Tibial artery (tissue), 4 donors: ENCODE measurements at regions not wholly inside any gene's neighbourhood (a gene's known extent, or its start where the extent isn't known, plus 50 kb on each side); places are given as distances from the start of the nearest gene placed in this dataset.
"Not testable (repeated sequence)": the region's sequence is repeated elsewhere in the genome, so short reads cannot be mapped to it uniquely, and the experiment has no call there.

ENCODE experiments used
- DNase-seq, 2 donors: peaks; one replicate each; pipeline ENCODE4 v3.0.0-alpha.2; 2019
- H3K27ac ChIP-seq, 2 donors: fragments of 200-600 bp; sonication (generic) in 1 of 2; 1 replicate in 1 of 2; 2 replicates in 1 of 2; pipeline ENCODE4 v1.5.1; 2018 to 2019; ENCODE audit warnings: mild to moderate bottlenecking in 1 of 2
- H3K27me3 ChIP-seq, 2 donors: fragments of 200-600 bp; sonication (generic) in 1 of 2; one replicate each; pipeline versions ENCODE4 v1.5.1 to v1.6.0; 2016 to 2019
- H3K36me3 ChIP-seq, 3 donors: fragments of 200-600 bp; sonication (generic) in 2 of 3; one replicate each; pipeline ENCODE4 v1.5.1; 2016 to 2019; ENCODE audit warnings: mild to moderate bottlenecking in 2 of 3
- H3K4me1 ChIP-seq, 4 donors: fragments of 200-600 bp; sonication (generic) in 2 of 4; 1 replicate in 3 of 4; 2 replicates in 1 of 4; pipeline ENCODE4 v1.5.1; 2016 to 2019
- H3K4me3 ChIP-seq, 2 donors: fragments of 200-600 bp; sonication (generic) in 1 of 2; 1 replicate in 1 of 2; 2 replicates in 1 of 2; pipeline ENCODE4 v1.5.1; 2018 to 2019; ENCODE audit warnings: mild to moderate bottlenecking in 2 of 2
- H3K9me3 ChIP-seq, 3 donors: fragments of 200-600 bp; sonication (generic) in 1 of 3; one replicate each; pipeline ENCODE4 v1.5.1; 2016 to 2019
- intact Hi-C: fragments of 100-400 bp; cut with DNase I; formaldehyde crosslinking; loops from one replicate; pipeline ENCODE4 v1.15.0; 2023; ENCODE audit warnings: low total_unique reads
- TF ChIP-seq, protein P1 (sequence below), 2 experiments: fragments of 200-600 bp in 1 of 2; fragments of 450-650 bp in 1 of 2; IDR thresholded peaks; one replicate each; pipeline ENCODE4 v1.5.1; 2017 to 2019; ENCODE audit warnings: antibody characterized with exemption in 2 of 2, mild to moderate bottlenecking in 1 of 2, moderate library complexity in 1 of 2

DNA sequence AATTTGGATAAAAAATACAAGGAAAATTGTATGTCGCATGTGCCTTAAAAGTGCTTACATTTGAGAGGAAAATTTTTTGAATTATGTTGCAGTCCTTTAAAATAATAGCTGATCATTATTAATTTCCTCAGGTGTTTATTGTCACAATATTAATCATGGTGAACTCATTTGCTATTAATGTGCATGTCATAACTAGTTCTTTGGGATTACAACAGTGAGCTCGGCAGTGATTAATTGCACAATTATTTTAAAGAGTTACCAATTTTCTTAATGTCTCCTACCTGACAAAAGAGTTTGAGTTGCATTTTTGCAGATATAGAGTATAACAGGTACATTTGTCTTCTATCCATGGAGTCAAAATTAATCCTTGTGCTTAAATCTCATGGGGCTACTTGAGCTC lies 854.3 kb downstream of the BRINP3 start:
- DNase-seq, result no peak
- Histone ChIP-seq H3K4me1 (no peaks in the 10 kb centered on the region), H3K27ac (no peak overlapping the region), H3K36me3 (no peaks in the 10 kb centered on the region), H3K27me3 (no peaks in the 10 kb centered on the region), H3K9me3 (no peaks in the 10 kb centered on the region), H3K4me3 (no peak overlapping the region)
- TF ChIP-seq, protein P1, sequence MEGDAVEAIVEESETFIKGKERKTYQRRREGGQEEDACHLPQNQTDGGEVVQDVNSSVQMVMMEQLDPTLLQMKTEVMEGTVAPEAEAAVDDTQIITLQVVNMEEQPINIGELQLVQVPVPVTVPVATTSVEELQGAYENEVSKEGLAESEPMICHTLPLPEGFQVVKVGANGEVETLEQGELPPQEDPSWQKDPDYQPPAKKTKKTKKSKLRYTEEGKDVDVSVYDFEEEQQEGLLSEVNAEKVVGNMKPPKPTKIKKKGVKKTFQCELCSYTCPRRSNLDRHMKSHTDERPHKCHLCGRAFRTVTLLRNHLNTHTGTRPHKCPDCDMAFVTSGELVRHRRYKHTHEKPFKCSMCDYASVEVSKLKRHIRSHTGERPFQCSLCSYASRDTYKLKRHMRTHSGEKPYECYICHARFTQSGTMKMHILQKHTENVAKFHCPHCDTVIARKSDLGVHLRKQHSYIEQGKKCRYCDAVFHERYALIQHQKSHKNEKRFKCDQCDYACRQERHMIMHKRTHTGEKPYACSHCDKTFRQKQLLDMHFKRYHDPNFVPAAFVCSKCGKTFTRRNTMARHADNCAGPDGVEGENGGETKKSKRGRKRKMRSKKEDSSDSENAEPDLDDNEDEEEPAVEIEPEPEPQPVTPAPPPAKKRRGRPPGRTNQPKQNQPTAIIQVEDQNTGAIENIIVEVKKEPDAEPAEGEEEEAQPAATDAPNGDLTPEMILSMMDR (IDR thresholded peaks at IDR 0.05), result no peak
- intact Hi-C loops, result loop anchor here (5.0 kb wide), 1 partner anchor 184 kb away; no protein-coding TSS in a partner anchor

DNA sequence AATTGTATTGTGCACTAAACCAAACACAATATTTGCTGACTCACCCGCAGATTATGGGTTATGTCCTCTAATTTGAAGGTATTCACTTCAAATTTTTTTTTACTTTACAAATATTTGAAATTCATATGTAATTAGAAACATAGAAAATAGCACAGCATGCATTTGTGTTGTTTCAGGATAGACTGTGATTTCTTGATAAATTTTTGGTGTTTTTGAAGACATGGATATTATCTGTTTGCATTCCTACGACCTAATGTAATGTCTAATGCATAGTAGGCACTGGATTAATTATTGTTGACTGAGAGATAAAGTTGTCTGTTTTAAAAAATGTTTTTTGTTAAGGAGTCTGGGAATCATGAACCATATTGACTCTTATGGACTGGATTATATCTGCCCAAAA lies 850.2 kb downstream of the BRINP3 start:
- DNase-seq, result no peak
- intact Hi-C loops, result no loop called here
- H3K4me1 ChIP-seq, result no peaks in the 10 kb centered on the region
- H3K27ac ChIP-seq, result no peak overlapping the region
- H3K36me3 ChIP-seq, result no peaks in the 10 kb centered on the region
- no peaks in the 10 kb centered on the region for H3K9me3 ChIP-seq
- no peaks in the 10 kb centered on the region for H3K27me3 ChIP-seq
- TF ChIP-seq, protein P1 (IDR thresholded peaks at IDR 0.05), result no peak
- no peak overlapping the region for H3K4me3 ChIP-seq

DNA sequence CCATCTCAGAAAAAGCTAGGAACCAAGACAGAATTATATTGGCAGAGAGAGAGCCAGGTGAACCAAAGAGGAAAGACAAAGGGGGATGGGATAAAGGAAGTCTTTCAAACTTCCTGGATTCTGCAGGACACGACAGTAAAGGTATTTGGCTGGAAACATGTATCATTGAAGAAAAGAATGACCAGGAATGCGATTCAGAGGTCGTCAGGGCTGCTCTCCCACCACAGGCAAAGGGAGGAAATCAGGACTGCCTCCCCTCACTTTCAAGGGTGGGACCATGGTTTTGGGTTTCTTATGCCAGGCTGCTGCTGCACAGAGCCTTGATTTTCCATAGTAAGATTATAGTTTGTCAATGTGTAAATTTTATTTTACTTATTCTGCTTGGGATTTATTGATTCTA lies 848.8 kb downstream of the BRINP3 start:
- intact Hi-C loops, result no loop called here
- Histone ChIP-seq H3K9me3 (no peaks in the 10 kb centered on the region), H3K4me1 (no peaks in the 10 kb centered on the region), H3K4me3 (no peak overlapping the region), H3K27ac (no peak overlapping the region), H3K36me3 (no peaks in the 10 kb centered on the region), H3K27me3 (no peaks in the 10 kb centered on the region)
- TF ChIP-seq, protein P1 (IDR thresholded peaks at IDR 0.05), result no peak
- DNase-seq, result no peak

DNA sequence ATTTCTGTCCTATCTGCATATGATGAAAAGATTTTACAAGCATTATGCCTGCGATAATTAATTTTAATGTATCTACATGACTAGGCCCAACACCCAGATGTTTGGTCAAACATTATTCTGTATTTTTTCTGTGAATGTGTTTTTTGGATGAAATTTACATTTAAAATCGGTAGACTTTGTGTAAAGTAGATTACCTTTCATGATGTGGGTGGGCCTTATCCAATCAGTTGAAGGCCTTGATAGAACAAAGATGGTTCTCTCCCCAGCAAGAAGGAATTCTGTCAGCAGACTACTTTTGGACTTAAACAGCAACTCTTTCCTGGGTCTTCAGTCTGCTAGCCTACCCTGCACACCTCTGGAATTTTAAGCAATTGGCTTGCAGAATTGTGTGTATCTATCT lies 844.0 kb downstream of the BRINP3 start:
- Histone ChIP-seq H3K27me3 (no peaks in the 10 kb centered on the region), H3K27ac (no peak overlapping the region), H3K4me3 (no peak overlapping the region), H3K36me3 (no peaks in the 10 kb centered on the region), H3K9me3 (no peaks in the 10 kb centered on the region), H3K4me1 (no peaks in the 10 kb centered on the region)
- intact Hi-C loops, result no loop called here
- TF ChIP-seq, protein P1 (IDR thresholded peaks at IDR 0.05), result no peak
- no peak for DNase-seq

DNA sequence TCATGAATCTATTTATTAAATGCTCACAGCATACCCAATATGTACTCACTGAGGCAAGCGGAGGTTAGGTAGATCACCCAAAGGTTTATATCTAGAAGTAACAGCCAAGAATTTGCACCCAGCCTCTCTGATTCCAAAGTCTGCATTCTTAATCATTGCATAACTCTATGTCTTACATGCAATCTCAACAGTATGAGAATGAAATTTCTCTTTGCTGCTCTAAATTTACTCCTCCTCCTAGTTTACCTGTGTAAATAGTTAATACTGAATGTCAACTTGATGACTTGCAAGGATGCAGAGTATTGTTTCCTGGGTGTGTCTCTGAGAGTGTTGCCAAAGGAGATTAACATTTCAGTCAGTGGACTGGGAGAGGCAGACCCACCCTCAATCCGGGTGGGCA lies 840.6 kb downstream of the BRINP3 start:
- H3K9me3 ChIP-seq, result no peaks in the 10 kb centered on the region
- no peak for DNase-seq
- intact Hi-C loops, result no loop called here
- TF ChIP-seq, protein P1 (IDR thresholded peaks at IDR 0.05), result no peak
- no peaks in the 10 kb centered on the region for H3K27me3 ChIP-seq
- H3K4me1 ChIP-seq, result no peaks in the 10 kb centered on the region
- H3K36me3 ChIP-seq, result no peaks in the 10 kb centered on the region
- H3K4me3 ChIP-seq, result no peak overlapping the region
- no peak overlapping the region for H3K27ac ChIP-seq

DNA sequence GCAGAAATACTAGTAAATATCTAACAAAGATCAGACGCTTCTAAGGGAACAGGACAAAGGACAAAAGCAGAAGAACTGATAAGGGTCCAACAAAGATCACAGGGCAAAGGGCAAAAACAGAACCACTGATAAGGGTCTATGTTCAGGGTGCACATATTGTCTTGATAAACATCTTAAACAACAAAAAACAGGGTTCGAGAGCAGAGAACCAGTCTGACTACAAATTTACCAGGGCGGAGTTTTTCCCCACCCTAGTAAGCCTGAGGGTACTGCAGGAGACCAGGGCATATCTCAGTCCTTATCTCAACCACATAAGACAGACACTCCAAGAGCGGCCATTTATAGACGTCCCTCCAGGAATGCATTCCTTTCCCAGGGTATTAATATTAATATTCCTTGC lies 833.5 kb downstream of the BRINP3 start:
- H3K4me3 ChIP-seq, H3K36me3 ChIP-seq, H3K4me1 ChIP-seq, H3K9me3 ChIP-seq, DNase-seq, H3K27ac ChIP-seq, intact Hi-C loops, H3K27me3 ChIP-seq: not testable (repeated sequence)
